ENCODE measurements at regions not wholly inside any gene's neighbourhood (a gene's known extent, or its start where the extent isn't known, plus 50 kb on each side); places are given as distances from the start of the nearest gene placed in this dataset.

DNA sequence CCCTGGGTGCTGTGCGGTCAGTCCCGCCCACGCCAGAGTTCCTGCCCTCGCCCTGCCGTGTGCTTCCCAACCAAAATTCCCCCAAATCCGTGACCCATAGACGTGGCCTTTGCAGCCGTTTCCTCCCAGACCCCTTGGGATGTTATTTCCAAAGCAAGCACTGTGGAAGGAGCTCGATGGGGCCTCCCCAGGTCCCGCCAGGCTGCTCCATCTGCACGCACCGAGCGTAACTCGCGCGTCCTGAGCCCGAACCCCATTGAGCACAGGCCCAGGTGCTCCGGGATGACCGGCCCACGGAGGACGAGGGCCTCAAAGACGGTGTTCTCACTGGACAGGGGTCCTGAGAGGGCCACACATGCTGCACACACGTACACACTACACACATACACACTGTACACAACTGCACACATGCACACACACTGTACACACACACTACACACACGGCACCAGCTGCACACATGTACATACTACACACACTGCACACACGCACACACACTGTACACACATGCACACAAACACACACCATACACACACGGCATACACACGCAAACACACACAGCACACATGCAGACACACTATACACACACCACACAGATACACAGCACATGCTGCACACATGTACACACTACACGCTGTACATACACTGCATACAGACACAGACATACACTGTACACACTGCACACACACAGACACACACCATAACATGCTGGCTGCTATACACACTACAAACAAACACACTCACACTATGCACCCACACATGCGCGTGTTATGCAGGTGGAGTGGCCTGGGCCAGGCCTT lies 431.2 kb upstream of the SALL3 start:
- DNase-seq (ENCODE audit: low spot score) = no peak

GRCh38 chr18:78549971-78550370 lies 429.6 kb upstream of the SALL3 start:
- DNase-seq (ENCODE audit: low spot score) = no peak

DNA sequence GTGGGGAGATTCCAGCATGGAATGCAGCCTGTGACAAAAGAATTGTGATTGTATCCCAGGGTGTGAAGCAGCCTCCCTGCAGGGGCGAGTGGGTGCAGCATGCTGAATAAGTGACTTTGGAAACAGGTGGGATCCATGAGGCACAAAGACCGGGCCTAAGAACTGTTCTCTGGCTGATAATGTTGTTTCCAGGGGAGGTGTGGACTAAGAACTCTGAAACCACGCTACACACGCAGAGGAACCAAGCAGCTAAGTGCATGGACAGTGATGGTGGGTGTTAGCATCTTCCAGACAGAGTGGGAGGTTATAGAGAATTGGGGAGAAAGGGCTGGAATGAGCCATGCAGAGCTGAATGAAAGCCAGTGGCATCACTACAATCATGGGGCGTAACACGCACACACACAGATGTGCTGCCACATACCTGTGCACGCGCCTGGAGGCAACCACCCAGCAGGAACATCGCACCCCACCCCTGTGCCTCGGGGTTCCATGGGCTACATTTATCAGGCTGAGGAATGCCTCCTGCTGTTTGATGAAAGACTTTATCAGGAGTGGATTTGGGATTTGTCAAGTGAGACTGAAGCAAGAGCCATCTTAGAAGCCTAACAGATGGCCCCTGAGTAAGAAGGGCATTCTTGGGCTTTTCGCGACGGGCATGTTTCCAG lies 424.5 kb upstream of the SALL3 start:
- DNase-seq (ENCODE audit: low spot score) = no peak

GRCh38 chr18:78557371-78557770 lies 422.2 kb upstream of the SALL3 start:
- no peak for DNase-seq (ENCODE audit: low spot score)

- no peak for DNase-seq (ENCODE audit: low spot score)
These were observed 421.4 kb upstream of the SALL3 start for GRCh38 chr18:78558101-78558810.

DNA sequence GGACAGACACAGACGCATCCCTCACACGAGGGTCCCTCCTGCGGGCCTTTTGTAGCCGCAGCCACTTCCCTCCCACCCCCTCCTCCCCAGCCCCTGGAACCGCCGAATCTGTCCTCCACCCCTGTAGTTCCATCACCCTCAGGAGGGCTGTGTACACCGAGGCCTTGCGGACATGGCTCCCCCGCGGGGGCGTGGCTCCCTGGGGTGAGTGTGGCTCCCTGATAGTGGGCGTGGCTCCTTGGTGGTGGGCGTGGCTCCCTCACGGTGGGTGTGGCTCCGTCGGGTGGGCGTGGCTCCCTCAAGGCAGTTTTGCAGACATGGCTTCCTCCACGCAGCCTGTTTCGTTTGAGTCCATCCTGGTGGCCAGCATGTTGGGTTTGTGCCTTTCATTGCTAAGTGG lies 420.7 kb upstream of the SALL3 start:
- no peak for DNase-seq (ENCODE audit: low spot score)

DNA sequence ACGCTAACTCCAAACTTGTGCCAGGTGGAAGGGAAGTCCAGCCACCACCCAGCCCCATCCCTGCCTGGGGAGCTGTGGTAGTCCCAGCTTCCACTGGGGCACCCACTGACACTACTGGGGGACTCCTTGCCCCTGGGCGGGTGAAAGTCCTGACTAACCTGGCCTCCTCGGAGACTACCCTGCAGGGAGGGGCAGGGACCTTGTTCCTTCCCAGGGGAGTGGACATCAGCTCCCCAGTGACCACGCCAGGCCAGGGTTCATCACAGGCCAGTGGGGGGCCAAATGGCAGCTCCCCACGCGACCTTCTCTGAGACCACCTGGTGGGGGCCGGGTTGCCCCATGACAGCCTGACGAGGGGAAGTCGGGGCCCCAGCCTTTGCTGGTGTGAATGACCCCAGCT lies 420.0 kb upstream of the SALL3 start:
- DNase-seq (ENCODE audit: low spot score) = no peak

DNA sequence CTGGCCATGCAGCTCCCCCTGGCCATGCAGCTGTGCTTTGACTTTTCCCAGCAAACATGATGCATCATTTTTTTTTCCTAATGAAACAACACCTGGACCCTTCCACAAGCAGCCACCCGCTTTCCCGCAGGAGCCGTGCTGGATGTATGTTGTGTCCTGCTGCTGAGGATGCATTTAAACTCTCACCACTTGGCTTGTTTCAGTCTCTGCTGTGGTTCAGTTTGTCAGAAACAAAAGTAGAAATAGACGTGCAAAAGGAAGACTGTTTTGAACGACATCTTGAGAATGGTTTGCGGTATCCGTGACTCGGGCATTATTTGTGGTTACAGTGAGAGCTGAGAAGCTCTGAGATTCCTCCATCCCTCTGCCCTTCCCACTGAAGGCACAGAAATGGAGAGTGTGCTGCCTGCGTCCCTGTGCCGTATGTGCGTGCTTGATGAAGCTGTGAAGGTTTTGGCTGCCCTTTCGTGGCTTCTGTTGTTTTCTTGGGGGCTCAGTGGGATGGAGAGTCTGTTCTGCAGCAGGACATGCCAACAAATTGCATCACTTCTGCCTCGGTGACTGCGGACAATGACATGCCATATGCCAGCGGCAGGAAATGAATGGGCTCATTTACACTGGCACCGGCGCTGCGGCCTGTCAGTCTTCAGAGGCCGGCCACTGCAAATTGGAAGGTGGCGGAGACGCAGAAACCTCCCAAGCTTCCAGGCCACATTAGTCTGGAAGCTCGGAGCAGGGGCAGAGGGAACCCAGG lies 417.7 kb upstream of the SALL3 start:
- no peak for DNase-seq (ENCODE audit: low spot score)

DNA sequence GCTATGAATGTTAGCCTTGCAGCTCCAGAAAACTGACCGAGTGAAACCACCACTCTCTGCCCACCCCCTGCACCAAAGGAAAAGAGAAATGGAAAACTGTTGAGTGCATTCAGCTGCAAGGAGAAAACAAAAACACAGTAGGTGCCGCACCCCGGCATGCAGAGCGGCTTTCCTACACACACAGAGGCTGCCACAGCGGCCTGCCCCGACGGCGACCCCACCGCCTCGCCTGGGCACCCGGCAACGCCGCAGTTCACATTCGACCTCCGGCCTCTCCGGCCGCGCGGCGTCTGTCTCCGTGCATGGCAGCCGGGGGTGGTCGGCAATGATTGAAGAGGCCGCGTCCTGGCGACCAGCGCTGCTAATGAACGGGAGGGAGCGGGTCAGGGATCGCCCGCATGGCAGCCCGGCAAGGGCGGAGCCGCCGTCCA lies 417.1 kb upstream of the SALL3 start:
- no peak for DNase-seq (ENCODE audit: low spot score)

GRCh38 chr18:78563110-78563509 lies 416.5 kb upstream of the SALL3 start:
- no peak for DNase-seq (ENCODE audit: low spot score)

GRCh38 chr18:78564030-78564429 lies 415.6 kb upstream of the SALL3 start:
- no peak for DNase-seq (ENCODE audit: low spot score)

GRCh38 chr18:78564518-78564917 lies 415.1 kb upstream of the SALL3 start:
- no peak for DNase-seq (ENCODE audit: low spot score)

- DNase-seq (ENCODE audit: low spot score) = no peak
These were observed 414.4 kb upstream of the SALL3 start for GRCh38 chr18:78565240-78565639.

DNA sequence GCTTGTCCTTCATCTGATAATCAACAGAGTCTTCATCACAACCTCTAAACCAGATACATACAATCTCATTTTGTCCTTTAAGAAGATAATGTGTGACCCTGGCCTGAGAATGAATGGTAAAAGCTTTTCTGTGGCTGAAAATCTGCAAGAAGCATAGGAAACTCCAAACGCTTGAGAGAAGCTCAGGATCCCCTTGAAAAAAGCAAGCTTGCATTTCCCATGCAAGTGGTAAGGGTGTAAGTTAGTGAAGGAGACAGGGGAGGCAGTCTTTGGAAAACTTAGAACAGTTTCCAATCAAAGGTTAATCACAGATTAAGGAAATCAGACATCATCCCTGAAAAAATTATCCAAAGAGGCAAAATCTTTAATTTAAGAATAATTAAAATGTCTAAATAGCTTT lies 413.6 kb upstream of the SALL3 start:
- no peak for DNase-seq (ENCODE audit: low spot score)

GRCh38 chr18:78566720-78567119 lies 412.9 kb upstream of the SALL3 start:
- DNase-seq (ENCODE audit: low spot score) = no peak

DNA sequence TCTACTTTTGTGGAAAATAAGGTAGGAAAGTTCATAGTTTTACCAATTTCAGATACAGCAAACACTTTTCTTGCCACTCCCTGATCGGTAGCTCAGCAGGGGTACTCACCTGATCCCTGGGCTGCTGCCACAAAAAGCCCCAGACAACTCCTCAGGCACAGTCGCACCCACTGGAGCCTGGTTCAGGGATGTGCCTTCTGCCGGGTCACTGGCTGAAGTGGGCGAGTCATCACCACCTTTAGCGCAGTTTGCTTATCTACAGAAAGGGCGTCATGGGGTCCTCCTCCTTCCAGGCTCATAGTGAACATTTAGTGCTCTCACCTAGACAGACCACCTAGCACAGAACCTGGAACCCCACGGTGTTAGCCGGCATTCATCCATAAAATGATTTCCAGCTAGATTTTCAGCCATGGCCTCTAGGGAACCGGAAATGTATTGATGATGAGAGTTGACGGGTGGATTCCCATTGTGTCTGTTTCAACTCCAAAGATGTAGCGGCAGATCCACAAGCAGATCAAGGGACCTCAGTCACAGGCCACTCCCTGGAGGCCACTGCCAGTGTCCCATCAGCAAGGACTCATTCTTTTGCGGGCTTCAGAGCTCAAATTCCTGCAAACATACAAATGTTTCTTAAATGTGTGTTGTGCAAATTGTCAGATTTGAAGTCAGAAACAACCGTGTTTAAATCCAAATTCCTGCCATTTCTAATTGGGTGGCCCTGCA lies 408.4 kb upstream of the SALL3 start:
- DNase-seq (ENCODE audit: low spot score) = no peak

GRCh38 chr18:78571831-78572347 lies 407.7 kb upstream of the SALL3 start:
- no peak for DNase-seq (ENCODE audit: low spot score)

GRCh38 chr18:78573773-78574172 lies 405.8 kb upstream of the SALL3 start:
- DNase-seq (ENCODE audit: low spot score) = no peak

- no peak for DNase-seq (ENCODE audit: low spot score)
These were observed 402.7 kb upstream of the SALL3 start for GRCh38 chr18:78576967-78577366.

- no peak for DNase-seq (ENCODE audit: low spot score)
These were observed 400.2 kb upstream of the SALL3 start for GRCh38 chr18:78579449-78579848.
